Loucy (cell line): ENCODE measurements at regions not wholly inside any gene's neighbourhood (a gene's known extent, or its start where the extent isn't known, plus 50 kb on each side); places are given as distances from the start of the nearest gene placed in this dataset.

Source experiments
- H2AFZ ChIP-seq: fragments of 200-600 bp; sonication (generic); 2 replicates; pipeline ENCODE4 v1.6.0; 2016; ENCODE audit warnings: antibody characterized with exemption, mild to moderate bottlenecking, low read length, moderate library complexity
- H3F3A ChIP-seq: fragments of 200-600 bp; 2 replicates; pipeline ENCODE4 v1.6.0; 2016; ENCODE audit warnings: antibody characterized with exemption, low read depth, mild to moderate bottlenecking
- H3K27me3 ChIP-seq: fragments of 200-600 bp; sonication (generic); 2 replicates; pipeline ENCODE4 v1.6.1; 2014; ENCODE audit warnings: low read length, mild to moderate bottlenecking; ENCODE audit not compliant: insufficient read depth, poor library complexity, severe bottlenecking
- H3K36me3 ChIP-seq: fragments of 200-600 bp; sonication (generic); 2 replicates; pipeline ENCODE4 v1.6.1; 2016; ENCODE audit warnings: low read length; ENCODE audit not compliant: insufficient read depth
- H3K4me1 ChIP-seq: fragments of 200-600 bp; sonication (generic); 2 replicates; pipeline ENCODE4 v1.5.1; 2014; ENCODE audit warnings: low read length, mild to moderate bottlenecking; ENCODE audit not compliant: insufficient read depth, poor library complexity, severe bottlenecking
- H3K4me2 ChIP-seq: fragments of 200-600 bp; sonication (generic); 2 replicates; pipeline ENCODE4 v1.6.0; 2014; ENCODE audit warnings: antibody characterized with exemption, low read length, low read depth, mild to moderate bottlenecking; ENCODE audit not compliant: poor library complexity, severe bottlenecking
- H3K4me3 ChIP-seq: fragments of 200-600 bp; sonication (generic); 2 replicates; pipeline ENCODE4 v1.5.1; 2014; ENCODE audit warnings: low read length, mild to moderate bottlenecking, mixed read lengths; ENCODE audit not compliant: poor library complexity, severe bottlenecking
- H3K79me2 ChIP-seq: fragments of 200-600 bp; sonication (generic); 2 replicates; pipeline ENCODE4 v1.6.1; 2014; ENCODE audit warnings: low read length; ENCODE audit not compliant: insufficient read depth
- H3K9ac ChIP-seq: fragments of 200-600 bp; sonication (generic); 2 replicates; pipeline ENCODE4 v1.6.0; 2014; ENCODE audit warnings: mild to moderate bottlenecking, low read depth, low read length, moderate library complexity; ENCODE audit not compliant: poor library complexity, severe bottlenecking
- H3K9me2 ChIP-seq: fragments of 200-600 bp; sonication (generic); replicated peaks from 2 replicates; pipeline ENCODE4 v1.6.1; 2016; ENCODE audit warnings: low read depth, low read length, mixed read lengths
- H3K9me3 ChIP-seq: fragments of 200-600 bp; sonication (generic); 2 replicates; pipeline ENCODE4 v1.6.1; 2014; ENCODE audit warnings: mild to moderate bottlenecking, antibody characterized with exemption, low read length, low read depth; ENCODE audit not compliant: insufficient read depth
- H4K20me1 ChIP-seq: fragments of 200-600 bp; sonication (generic); 2 replicates; pipeline ENCODE4 v1.6.0; 2014; ENCODE audit warnings: antibody characterized with exemption, low read length, mild to moderate bottlenecking; ENCODE audit not compliant: insufficient read depth, poor library complexity, severe bottlenecking
- EZH2phosphoT487 ChIP-seq: fragments of 200-600 bp; IDR thresholded peaks from 2 replicates; pipeline ENCODE4 v1.6.1; 2018; ENCODE audit warnings: antibody characterized with exemption, mild to moderate bottlenecking, moderate library complexity, borderline replicate concordance
- TF ChIP-seq, protein P1 (sequence below): fragments of 200-600 bp; sonication (generic); conservative IDR thresholded peaks from 2 replicates; pipeline ENCODE4 v1.5.1; 2014; ENCODE audit warnings: mild to moderate bottlenecking, antibody characterized with exemption, low read length

DNA sequence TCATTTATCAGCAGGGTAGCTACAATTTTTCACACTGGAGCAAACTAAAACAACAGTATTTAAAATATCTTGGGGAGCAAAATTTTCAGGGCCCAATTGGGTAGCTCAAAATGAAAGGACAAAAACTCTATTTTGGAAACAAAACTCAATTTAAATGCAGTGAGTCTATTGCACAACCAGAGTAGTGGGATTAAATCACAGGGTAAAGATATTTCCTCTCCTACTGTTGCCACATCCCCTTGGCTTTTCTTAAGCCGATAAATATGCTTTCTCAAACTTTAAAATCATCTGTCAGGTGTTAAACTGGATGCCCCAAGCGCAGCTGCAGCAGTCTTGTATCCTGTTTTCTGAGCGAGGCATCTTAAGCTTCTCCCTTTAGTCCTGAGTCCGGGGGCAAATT is 1474.3 kb upstream of the CDH9 start:
- Histone ChIP-seq H3K36me3 (no peaks in the 10 kb centered on the region), H3K9ac (no peak overlapping the region), H3F3A (no peaks in the 10 kb centered on the region), H3K9me3 (no peaks in the 10 kb centered on the region), H3K79me2 (no peaks in the 10 kb centered on the region), H3K4me1 (no peaks in the 10 kb centered on the region), H2AFZ (no peak overlapping the region), H3K4me3 (no peak overlapping the region), H3K27me3 (no peaks in the 10 kb centered on the region), H3K4me2 (no peak overlapping the region), H4K20me1 (no peaks in the 10 kb centered on the region), H3K9me2 (no peaks in the 10 kb centered on the region)
- TF ChIP-seq EZH2phosphoT487, result no peak
- TF ChIP-seq, protein P1, sequence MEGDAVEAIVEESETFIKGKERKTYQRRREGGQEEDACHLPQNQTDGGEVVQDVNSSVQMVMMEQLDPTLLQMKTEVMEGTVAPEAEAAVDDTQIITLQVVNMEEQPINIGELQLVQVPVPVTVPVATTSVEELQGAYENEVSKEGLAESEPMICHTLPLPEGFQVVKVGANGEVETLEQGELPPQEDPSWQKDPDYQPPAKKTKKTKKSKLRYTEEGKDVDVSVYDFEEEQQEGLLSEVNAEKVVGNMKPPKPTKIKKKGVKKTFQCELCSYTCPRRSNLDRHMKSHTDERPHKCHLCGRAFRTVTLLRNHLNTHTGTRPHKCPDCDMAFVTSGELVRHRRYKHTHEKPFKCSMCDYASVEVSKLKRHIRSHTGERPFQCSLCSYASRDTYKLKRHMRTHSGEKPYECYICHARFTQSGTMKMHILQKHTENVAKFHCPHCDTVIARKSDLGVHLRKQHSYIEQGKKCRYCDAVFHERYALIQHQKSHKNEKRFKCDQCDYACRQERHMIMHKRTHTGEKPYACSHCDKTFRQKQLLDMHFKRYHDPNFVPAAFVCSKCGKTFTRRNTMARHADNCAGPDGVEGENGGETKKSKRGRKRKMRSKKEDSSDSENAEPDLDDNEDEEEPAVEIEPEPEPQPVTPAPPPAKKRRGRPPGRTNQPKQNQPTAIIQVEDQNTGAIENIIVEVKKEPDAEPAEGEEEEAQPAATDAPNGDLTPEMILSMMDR, result no peak

DNA sequence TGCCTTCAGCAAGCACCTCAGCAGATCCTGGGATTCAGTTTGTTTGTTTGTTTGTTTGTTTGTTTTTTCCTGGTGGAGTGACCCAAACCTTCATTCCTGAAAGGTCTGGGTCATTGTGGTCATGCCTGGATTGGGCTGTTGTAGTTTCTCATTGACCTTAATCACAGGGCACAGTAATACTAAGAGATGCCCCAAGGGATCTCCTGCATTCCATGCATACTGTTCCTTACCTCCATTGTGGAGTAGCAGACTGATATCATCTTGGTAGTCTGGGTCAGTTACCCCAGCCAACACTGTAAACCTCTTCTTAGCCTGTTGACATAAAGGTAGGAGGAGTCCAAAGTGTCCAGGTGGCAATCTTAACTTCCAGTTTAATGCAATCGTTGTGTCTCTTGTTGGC is 1466.7 kb upstream of the CDH9 start:
- Histone ChIP-seq H3K9ac (no peak overlapping the region), H3K9me3 (no peaks in the 10 kb centered on the region; the same call in 1 of the 2 replicates), H3F3A (no peaks in the 10 kb centered on the region), H4K20me1 (no peaks in the 10 kb centered on the region), H3K4me2 (no peak overlapping the region), H3K79me2 (no peaks in the 10 kb centered on the region), H3K4me3 (no peak overlapping the region), H3K36me3 (no peaks in the 10 kb centered on the region), H3K27me3 (no peaks in the 10 kb centered on the region), H3K4me1 (no peaks in the 10 kb centered on the region), H3K9me2 (no peaks in the 10 kb centered on the region), H2AFZ (no peak overlapping the region)
- TF ChIP-seq EZH2phosphoT487, result no peak
- TF ChIP-seq, protein P1, result no peak

DNA sequence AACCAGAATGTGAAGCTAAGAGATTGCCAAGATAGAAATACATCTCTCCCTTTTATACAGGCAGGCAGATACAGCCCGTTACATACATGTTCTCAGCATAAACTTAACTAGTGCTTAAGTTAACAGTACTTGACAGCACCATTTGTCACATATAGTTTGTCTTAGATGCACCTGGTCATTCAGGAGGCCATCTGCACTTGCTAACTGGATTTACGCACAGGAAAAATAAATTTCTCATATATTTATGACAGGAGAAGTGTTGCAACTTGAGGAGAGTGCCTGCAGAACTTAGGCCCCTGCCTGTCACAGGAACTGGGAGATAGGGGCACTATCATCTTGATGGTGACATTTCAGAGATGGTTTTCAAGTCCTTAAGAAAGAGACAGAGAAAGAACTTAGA is 1462.1 kb upstream of the CDH9 start:
- no peaks in the 10 kb centered on the region for H3K9me2 ChIP-seq
- no peaks in the 10 kb centered on the region for H4K20me1 ChIP-seq
- no peaks in the 10 kb centered on the region; the same call in 1 of the 2 replicates for H3K9me3 ChIP-seq
- TF ChIP-seq, protein P1, result no peak
- no peak for TF ChIP-seq EZH2phosphoT487
- H3K9ac ChIP-seq, result no peak overlapping the region
- no peaks in the 10 kb centered on the region for H3F3A ChIP-seq
- H3K27me3 ChIP-seq, result no peaks in the 10 kb centered on the region
- H3K79me2 ChIP-seq, result no peaks in the 10 kb centered on the region
- H3K4me2 ChIP-seq, result no peak overlapping the region
- H3K4me1 ChIP-seq, result no peaks in the 10 kb centered on the region
- no peak overlapping the region for H3K4me3 ChIP-seq
- no peaks in the 10 kb centered on the region for H3K36me3 ChIP-seq
- no peak overlapping the region for H2AFZ ChIP-seq
